Suprapubic skin (tissue), 4 donors: ENCODE measurements at regions not wholly inside any gene's neighbourhood (a gene's known extent, or its start where the extent isn't known, plus 50 kb on each side); places are given as distances from the start of the nearest gene placed in this dataset.

Experiments used
- POLR2A ChIP-seq, 2 donors: fragments of 450-650 bp; IDR thresholded peaks; one replicate each; pipeline ENCODE4 v1.6.1; 2017; ENCODE audit warnings: antibody characterized with exemption in 2 of 2, mild to moderate bottlenecking in 2 of 2, moderate library complexity in 2 of 2
- POLR2AphosphoS5 ChIP-seq, 3 donors: sonication (generic); formaldehyde crosslinking; IDR thresholded peaks; one replicate each; pipeline ENCODE4 v1.6.1; 2017; ENCODE audit warnings: antibody characterized with exemption in 3 of 3
- TF ChIP-seq, protein P1 (sequence below), 2 donors: fragments of 200-600 bp in 1 of 2; fragments of 450-650 bp in 1 of 2; sonication (generic) in 1 of 2; IDR thresholded peaks; one replicate each; pipeline ENCODE4 v1.5.1; 2016 to 2019; ENCODE audit warnings: antibody characterized with exemption in 2 of 2, mild to moderate bottlenecking in 1 of 2, moderate library complexity in 1 of 2

DNA sequence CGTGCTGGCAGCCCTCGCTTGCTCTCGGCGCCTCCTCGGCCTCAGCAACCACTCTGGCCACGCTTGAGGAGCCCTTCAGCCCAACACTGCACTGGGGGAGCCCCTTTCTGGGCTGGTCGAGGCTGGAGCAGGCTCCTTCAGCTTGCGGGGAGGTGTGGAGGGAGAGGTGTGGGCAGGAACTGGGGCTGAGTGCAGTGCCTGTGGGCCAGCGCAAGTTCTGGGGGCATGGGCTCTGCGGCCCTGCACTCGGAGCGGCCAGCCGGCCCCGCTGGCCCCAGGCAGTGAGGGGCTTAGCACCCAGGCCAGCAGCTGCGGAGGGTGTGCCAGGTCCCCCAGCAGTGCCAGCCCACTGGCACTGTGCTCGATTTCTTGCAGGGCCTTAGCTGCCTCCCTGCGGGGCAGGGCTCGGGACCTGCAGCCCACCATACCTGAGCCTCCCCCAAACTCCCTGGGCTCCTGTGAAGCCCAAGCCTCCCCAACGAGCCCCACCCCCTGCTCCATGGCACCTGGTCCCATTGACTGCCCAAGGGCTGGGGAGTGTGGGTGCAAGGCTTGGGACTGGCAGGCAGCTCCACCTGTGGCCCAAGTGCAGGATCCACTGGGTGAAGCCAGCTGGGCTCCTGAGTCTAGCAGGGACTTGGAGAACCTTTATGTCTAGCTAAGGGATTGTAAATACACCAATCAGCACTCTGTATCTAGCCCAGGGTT, 556.8 kb downstream of the GABRG1 start:
- TF ChIP-seq, protein P1, sequence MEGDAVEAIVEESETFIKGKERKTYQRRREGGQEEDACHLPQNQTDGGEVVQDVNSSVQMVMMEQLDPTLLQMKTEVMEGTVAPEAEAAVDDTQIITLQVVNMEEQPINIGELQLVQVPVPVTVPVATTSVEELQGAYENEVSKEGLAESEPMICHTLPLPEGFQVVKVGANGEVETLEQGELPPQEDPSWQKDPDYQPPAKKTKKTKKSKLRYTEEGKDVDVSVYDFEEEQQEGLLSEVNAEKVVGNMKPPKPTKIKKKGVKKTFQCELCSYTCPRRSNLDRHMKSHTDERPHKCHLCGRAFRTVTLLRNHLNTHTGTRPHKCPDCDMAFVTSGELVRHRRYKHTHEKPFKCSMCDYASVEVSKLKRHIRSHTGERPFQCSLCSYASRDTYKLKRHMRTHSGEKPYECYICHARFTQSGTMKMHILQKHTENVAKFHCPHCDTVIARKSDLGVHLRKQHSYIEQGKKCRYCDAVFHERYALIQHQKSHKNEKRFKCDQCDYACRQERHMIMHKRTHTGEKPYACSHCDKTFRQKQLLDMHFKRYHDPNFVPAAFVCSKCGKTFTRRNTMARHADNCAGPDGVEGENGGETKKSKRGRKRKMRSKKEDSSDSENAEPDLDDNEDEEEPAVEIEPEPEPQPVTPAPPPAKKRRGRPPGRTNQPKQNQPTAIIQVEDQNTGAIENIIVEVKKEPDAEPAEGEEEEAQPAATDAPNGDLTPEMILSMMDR (IDR thresholded peaks at IDR 0.05) = no peak
- no peak for TF ChIP-seq POLR2AphosphoS5 (IDR thresholded peaks at IDR 0.05)
- no peak for TF ChIP-seq POLR2A (IDR thresholded peaks at IDR 0.05)
